Right forelimb (tissue), 1 donor: ENCODE measurements at regions not wholly inside any gene's neighbourhood (a gene's known extent, or its start where the extent isn't known, plus 50 kb on each side); places are given as distances from the start of the nearest gene placed in this dataset.
"Not testable (repeated sequence)": the region's sequence is repeated elsewhere in the genome, so short reads cannot be mapped to it uniquely, and the experiment has no call there.

ENCODE experiments used
- DNase-seq: peaks from one replicate; pipeline ENCODE4 v3.0.0-alpha.2; 2018

GRCh38 chr1:243996223-243996622, 54.9 kb upstream of the ZBTB18 start:
- DNase-seq = no peak

- no peak for DNase-seq
These were observed 59.4 kb upstream of the ZBTB18 start for GRCh38 chr1:243991650-243992049.

DNA sequence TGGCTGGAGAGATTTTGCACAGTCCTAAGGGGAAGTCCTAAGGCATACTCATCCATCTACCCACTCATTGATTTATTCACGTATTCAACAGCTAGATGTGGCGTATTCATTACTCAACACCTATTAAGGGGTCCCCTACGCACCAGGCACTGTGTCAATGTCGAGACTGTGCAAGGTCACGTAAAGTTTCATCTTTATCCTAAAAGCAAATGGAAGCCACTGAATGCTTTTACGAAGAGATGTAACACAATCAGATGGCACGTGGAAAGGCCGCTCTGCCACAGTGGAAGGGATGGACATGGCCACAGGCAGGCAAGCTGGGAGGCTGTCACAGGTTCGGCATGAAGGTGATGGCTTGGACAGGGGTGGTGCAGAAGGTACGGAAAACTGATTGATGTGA, 66.3 kb upstream of the ZBTB18 start:
- DNase-seq = no peak

- no peak for DNase-seq
These were observed 68.5 kb upstream of the ZBTB18 start for GRCh38 chr1:243982447-243983018.

DNA sequence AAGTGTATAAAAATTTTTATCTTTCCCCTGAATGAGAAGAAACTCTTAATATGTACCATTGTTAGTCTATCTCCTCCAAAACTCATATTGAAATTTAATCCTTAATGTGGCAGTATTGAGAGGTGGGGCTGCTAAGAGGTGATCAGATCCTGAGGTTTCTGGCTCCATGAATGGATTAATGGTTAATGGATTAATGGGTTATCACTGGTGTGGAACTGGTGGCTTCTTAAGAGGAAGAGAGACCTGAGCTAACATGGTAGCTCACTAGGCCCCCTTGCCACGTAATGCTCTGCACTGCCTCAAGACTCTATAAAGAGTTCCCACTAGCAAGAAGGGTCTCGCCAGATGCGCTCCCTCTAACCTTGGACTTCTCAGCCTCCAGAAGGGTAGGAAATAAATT, 70.6 kb upstream of the ZBTB18 start:
- no peak for DNase-seq

DNA sequence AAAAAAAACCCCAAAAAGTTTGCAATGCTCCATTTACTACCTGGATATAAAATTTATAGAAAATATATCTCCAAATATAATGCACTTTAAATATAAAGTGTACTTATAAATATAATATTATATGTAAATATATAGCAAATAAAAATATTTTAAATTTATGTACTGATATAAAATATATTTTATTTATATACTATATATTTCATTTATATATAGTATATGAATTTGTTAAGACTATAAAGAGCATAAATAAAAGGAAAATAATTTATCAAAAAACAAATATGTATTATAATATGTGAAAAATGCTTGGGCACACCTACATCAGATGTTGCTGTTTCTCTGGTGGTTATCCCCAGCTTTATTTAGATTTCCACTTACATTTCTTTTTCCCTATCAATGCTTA, 71.0 kb upstream of the ZBTB18 start:
- no peak for DNase-seq

GRCh38 chr1:243979396-243979795, 71.7 kb upstream of the ZBTB18 start:
- DNase-seq = no peak

DNA sequence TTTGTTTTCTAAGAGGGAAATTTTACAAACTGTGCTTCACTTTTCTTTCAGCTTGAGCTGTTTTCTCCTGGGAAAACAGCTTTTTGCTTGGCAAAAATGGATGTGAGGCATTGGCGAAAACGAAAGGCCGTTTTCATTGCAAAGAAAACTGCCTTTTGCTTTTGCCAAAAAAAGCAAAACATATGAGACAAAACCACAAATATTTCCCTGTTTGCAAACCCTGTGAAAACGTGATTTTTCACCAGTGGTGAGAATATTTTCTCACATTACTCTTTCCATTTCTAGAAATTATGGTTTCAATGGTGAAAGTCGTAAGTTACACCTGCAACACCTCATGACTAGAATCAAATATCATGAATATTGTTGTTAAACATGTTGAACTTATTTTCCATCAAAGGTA, 74.0 kb upstream of the ZBTB18 start:
- DNase-seq = no peak

- DNase-seq = no peak
These were observed 76.4 kb upstream of the ZBTB18 start for GRCh38 chr1:243974451-243975292.

DNA sequence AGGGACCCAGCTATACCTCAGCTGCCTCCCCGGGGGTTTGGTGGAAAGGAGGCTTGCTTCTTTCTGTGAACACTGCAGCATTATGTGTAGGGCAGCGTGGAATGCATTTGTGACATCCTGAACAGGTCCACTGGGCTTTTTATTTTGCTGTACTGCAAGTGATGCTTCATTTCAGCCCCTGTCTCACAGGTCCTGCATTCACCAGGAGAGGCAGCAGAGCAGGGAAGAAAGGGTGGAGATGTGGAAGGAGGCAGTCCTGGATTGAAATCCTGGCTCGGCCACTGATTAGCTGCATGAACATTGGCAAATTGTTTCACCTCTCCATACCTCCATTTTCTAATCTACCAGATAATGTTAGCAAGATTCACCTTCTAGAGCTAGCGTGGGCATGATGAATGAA, 77.9 kb upstream of the ZBTB18 start:
- no peak for DNase-seq

- DNase-seq = no peak
These were observed 81.0 kb upstream of the ZBTB18 start for GRCh38 chr1:243970077-243970476.

DNA sequence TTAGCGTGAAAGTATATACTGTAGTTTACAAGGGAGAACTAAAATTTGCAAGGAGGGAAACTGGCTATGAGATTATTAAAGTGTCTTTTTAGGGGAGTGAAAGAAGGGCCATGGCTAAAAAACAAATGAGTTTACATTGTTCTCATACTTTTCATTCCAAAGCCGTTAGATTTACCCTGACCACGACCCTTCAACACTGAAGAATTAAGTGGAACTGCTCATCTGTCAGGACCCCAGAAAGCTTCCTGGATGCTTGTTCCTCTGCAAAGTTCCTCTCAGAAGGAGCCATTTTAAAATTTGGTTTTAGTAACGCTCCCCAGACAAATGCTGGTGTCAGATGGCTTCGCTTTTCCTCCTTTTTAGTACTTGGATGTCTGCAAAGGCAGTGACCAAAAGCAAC, 82.7 kb upstream of the ZBTB18 start:
- no peak for DNase-seq

- DNase-seq = no peak
These were observed 86.2 kb upstream of the ZBTB18 start for GRCh38 chr1:243964915-243965314.

DNA sequence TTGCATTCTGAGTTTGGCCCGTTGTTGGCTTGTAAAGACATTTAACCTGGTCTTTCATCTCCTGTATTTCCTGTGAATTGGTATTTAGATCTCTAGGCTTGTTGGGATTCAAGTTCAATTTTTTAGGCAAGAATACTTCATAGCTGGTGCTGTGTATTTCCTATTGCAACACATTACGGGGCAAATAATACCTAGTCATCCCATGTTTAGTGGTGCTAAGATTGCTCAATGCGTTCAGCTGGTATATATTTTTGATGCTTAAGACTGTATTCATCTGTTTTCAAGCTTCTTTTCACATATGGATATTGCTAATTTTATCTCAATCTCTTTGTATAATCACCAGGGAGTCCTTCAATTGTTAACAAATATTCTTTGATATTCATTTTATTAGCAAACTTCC, 87.5 kb upstream of the ZBTB18 start:
- no peak for DNase-seq

- DNase-seq = no peak
These were observed 88.5 kb upstream of the ZBTB18 start for GRCh38 chr1:243962541-243962940.

DNA sequence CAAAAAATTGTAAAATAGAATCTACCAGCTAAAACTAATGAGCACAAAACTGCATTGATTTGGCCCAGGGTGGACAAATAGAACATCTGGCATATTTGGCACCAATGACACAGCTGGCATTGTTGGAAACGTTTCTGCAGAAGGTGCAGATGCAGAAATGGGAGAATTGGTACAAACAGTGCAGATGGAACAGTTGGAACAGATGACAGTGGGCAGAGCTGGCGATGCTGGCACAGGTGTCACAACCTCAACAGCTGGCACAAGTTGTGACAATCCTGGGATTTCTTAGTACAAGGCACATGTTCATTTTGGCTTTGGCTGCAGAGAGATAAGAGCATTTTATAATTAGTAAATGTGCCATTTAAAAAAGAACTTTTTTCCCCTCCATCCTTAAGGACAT, 91.1 kb upstream of the ZBTB18 start:
- no peak for DNase-seq

DNA sequence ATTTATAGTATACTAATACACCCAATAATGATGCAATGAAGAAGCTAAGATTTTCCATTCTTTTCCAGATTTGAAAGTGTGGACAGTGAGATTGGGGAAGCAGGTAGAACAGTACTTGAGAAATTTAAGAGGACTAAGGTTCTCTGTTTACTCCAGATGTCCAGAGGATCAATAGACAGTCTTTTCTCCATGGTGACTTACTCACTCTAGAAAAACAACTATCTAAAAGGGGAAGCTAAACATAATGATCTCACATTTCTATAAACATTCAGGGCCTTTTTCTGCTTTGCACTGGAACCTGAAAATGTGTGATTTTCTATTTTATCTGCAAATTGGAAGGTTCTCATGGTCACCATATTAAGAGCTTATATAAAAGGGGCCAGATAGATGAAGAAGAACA, 93.9 kb upstream of the ZBTB18 start:
- DNase-seq = no peak

DNA sequence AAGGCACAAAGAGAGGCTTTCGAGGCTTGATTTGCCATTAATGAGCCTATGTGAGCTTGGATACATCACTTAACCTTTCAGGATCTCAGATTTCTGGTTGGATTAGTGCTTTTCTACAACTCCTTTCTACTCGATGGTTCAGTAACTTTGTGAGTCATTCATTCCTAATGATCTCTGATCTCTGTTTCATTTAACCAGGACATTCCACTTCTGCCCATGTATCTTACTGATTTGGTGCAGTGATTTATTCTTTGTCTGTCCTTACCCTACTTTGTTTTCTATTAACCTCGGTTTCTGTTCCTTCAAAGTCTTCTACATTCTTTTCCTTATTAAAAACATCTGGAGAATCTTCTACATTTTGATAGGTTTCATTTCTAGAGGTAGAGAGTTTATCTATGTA, 94.6 kb upstream of the ZBTB18 start:
- DNase-seq = no peak

DNA sequence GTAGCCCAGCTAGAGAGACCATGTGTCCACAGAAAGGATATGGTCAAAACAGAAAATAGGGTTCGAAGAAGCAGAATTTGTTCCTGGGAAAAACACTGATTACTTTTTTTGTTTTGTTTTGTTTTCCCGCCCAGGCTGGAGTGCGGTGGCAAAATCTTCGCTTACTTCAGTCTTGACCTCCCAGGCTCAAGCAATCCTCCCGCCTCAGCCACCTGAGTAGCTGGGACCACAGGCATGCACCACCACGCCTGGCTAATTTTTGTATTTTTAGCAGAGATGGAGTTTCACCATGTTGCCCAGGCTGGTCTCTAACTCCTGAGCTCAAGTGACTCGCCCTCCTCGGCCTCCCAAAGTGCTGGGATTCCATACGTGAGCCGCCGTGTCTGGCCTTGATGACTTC, 99.9 kb upstream of the ZBTB18 start:
- DNase-seq = not testable (repeated sequence)

GRCh38 chr1:243950166-243950565, 100.1 kb upstream of the AKT3 start:
- no peak for DNase-seq

GRCh38 chr1:243946946-243947345, 96.9 kb upstream of the AKT3 start:
- no peak for DNase-seq

DNA sequence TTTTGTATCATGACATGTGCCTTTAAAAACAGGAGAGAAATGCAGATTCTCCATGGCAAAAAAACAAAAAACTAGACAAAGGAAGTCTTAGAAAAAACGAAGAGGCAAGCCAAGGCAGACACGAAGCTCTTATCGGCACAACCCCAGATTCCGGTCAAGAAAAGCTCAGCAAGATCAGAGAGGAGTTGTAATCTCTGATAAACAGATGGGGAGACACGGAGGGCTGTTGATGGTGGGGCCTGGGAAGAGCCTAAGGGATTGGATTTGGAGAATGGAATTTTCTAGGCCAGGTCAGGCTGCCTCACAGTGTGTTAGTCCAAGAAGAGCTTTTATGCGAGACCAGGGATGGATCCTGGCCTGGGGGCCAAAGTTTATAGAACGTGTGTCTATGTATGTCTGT, 96.2 kb upstream of the AKT3 start:
- DNase-seq = no peak

DNA sequence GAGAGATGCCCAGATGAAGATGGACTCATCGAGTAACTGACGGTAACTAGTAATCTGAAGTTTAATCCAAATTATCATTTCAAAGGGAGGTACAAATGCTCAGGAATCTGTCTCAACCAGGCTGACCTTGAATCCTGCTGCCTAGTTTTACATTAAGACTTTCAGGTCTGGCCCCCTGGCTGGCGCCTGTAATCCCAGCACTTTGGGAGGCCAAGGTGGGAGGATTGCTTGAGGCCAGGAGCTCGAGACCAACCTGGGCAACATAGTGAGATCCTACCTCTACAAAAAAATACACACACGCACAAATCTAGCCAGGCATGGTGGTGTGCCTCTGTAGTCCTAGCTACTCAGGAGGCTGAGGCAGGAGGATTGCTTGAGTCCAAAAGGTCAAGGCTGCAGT, 95.7 kb upstream of the AKT3 start:
- no peak for DNase-seq

GRCh38 chr1:243944429-243945160, 94.6 kb upstream of the AKT3 start:
- no peak for DNase-seq
